Bronchial epithelial cell (primary cell): ENCODE measurements at regions not wholly inside any gene's neighbourhood (a gene's known extent, or its start where the extent isn't known, plus 50 kb on each side); places are given as distances from the start of the nearest gene placed in this dataset.

Source experiments
- DNase-seq: peaks from one replicate; pipeline ENCODE4 v3.0.0-alpha.2; 2010; ENCODE audit warnings: low read depth
- FAIRE-seq: peaks from 2 replicates; lab custom pipeline; 2011; peaks lifted over from hg19 to GRCh38; lab: Jason Lieb, UNC
- H3K27me3 ChIP-seq: 2 replicates; pipeline ENCODE4 v1.5.1; 2011; ENCODE audit warnings: low read length; ENCODE audit not compliant: control insufficient read depth, insufficient read depth
- H3K36me3 ChIP-seq: 2 replicates; pipeline ENCODE4 v1.5.1; 2011; ENCODE audit warnings: low read length; ENCODE audit not compliant: control insufficient read depth, insufficient read depth
- H3K4me3 ChIP-seq: 2 replicates; pipeline ENCODE4 v1.5.1; 2011; ENCODE audit warnings: mild to moderate bottlenecking, low read depth, low read length, control low read depth
- TF ChIP-seq, protein P1 (sequence below): IDR thresholded peaks from 2 replicates; pipeline ENCODE4 v1.5.1; 2011; ENCODE audit warnings: mild to moderate bottlenecking, moderate library complexity, low read length, control low read depth, inconsistent platforms; ENCODE audit not compliant: insufficient read depth, severe bottlenecking

DNA sequence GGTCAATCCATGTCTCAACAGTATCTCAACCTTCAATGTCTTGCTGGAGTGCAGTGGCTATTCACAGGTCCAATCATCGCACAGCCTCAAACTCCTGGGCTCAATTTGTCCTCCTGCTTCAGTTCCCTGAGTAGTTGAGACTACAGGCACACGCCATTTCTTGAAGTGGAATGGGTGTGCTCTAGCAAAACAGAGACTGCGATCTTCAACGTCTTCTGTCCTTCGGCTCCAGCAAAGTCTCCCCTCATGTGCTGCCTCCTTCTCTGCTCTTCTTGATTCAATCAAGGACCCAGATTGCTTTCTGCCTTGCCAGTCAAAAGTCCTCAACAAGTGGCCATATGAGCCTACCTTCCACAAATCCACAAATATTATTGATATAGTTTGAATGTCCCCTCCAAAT lies 466.7 kb upstream of the MIR17HG start:
- TF ChIP-seq, protein P1, sequence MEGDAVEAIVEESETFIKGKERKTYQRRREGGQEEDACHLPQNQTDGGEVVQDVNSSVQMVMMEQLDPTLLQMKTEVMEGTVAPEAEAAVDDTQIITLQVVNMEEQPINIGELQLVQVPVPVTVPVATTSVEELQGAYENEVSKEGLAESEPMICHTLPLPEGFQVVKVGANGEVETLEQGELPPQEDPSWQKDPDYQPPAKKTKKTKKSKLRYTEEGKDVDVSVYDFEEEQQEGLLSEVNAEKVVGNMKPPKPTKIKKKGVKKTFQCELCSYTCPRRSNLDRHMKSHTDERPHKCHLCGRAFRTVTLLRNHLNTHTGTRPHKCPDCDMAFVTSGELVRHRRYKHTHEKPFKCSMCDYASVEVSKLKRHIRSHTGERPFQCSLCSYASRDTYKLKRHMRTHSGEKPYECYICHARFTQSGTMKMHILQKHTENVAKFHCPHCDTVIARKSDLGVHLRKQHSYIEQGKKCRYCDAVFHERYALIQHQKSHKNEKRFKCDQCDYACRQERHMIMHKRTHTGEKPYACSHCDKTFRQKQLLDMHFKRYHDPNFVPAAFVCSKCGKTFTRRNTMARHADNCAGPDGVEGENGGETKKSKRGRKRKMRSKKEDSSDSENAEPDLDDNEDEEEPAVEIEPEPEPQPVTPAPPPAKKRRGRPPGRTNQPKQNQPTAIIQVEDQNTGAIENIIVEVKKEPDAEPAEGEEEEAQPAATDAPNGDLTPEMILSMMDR: no peak
- H3K36me3 ChIP-seq: no peaks in the 10 kb centered on the region
- no peak overlapping the region for H3K4me3 ChIP-seq
- no peaks in the 10 kb centered on the region for H3K27me3 ChIP-seq
- DNase-seq (no peak), FAIRE-seq (no peak)

GRCh38 chr13:90882551-90882950 lies 464.9 kb upstream of the MIR17HG start:
- H3K27me3 ChIP-seq: no peaks in the 10 kb centered on the region
- H3K36me3 ChIP-seq: no peaks in the 10 kb centered on the region
- no peak overlapping the region for H3K4me3 ChIP-seq
- DNase-seq: no peak
- no peak for FAIRE-seq
- TF ChIP-seq, protein P1: no peak

DNA sequence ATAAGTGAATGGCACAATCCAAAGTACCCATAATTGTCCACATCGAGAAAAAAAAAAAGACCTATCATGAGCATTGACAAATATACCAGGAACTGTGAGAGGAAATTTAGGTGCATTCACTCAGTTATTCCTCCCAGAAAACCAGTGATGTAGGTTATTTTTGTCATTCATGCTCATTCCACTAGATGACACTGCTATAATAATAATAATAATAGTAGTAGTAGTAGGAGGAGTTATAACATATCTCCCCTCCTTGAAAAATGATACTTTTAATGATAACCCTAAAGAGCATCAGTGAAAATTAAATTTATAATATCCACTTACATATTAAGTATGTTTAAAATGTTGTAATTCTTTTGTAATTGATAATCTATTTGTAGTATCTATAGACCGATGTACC lies 463.9 kb upstream of the MIR17HG start:
- Histone ChIP-seq H3K36me3 (no peaks in the 10 kb centered on the region), H3K27me3 (no peaks in the 10 kb centered on the region), H3K4me3 (no peak overlapping the region)
- DNase-seq: no peak
- TF ChIP-seq, protein P1: peak; percentile 18
- no peak for FAIRE-seq

- Histone ChIP-seq H3K4me3 (no peak overlapping the region), H3K36me3 (no peaks in the 10 kb centered on the region), H3K27me3 (no peaks in the 10 kb centered on the region)
- TF ChIP-seq, protein P1: no peak
- no peak for DNase-seq
- no peak for FAIRE-seq
Measured at GRCh38 chr13:90884066-90884465, 463.4 kb upstream of the MIR17HG start.

DNA sequence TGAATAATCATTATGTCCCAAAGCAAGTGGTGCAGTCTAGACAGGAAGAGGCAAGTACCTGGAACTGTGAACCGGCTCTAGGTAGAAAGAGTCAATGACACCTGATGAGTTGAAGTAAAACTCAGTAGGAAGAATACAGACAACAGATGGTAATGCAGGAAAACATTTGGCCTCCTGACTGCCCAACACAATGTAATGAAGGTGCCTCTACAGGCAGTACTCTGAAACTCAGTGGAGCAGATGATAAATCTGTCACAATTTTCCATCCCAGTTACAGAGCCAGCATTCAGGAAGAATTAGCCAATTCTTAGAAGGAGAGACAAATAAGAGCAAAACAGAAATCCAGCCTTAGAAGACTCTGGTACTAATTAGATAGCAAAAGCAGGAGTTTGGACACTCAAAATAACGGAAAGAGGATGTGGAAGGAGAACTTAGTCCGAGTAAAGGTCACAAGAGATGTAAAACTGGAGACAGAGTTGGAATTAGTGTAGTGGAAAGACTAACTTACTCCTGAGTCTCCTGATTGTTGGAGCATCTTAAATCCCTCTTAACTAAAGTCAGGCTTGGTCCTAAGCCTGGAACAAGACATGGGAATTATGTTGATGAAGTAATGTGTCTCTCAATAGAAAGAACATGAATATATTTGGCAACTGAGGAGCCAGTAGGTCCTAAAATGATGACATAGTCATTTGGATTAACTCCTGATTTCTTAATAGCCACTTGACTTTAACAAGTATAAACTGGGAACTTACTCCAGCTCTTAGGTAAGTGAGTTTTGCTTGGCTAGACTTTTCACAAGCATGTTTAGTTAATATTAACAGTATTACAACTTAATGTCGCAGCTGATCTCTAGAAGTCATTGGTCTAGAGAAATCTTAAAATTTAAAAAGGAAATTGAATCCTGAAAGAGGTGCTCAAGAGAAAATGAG lies 457.3 kb upstream of the MIR17HG start:
- no peak for FAIRE-seq

More for the DNA sequence above, 457.3 kb upstream of the MIR17HG start:
- no peak for DNase-seq
- H3K27me3 ChIP-seq: no peaks in the 10 kb centered on the region
- H3K36me3 ChIP-seq: no peaks in the 10 kb centered on the region
- H3K4me3 ChIP-seq: no peak overlapping the region
- TF ChIP-seq, protein P1: no peak
